Stimulated activated CD4-positive, alpha-beta T cell treated with anti-CD3 and anti-CD28 coated beads, Interleukin-12 subunit alpha, Interleukin-12 subunit beta, amount 100 ng/mL, for 4 hours (primary cell): ENCODE measurements at regions not wholly inside any gene's neighbourhood (a gene's known extent, or its start where the extent isn't known, plus 50 kb on each side); places are given as distances from the start of the nearest gene placed in this dataset.
"Not testable (repeated sequence)": the region's sequence is repeated elsewhere in the genome, so short reads cannot be mapped to it uniquely, and the experiment has no call there.

ENCODE experiments used
- DNase-seq: peaks from one replicate; pipeline ENCODE4 v3.0.0-alpha.2; 2020

DNA sequence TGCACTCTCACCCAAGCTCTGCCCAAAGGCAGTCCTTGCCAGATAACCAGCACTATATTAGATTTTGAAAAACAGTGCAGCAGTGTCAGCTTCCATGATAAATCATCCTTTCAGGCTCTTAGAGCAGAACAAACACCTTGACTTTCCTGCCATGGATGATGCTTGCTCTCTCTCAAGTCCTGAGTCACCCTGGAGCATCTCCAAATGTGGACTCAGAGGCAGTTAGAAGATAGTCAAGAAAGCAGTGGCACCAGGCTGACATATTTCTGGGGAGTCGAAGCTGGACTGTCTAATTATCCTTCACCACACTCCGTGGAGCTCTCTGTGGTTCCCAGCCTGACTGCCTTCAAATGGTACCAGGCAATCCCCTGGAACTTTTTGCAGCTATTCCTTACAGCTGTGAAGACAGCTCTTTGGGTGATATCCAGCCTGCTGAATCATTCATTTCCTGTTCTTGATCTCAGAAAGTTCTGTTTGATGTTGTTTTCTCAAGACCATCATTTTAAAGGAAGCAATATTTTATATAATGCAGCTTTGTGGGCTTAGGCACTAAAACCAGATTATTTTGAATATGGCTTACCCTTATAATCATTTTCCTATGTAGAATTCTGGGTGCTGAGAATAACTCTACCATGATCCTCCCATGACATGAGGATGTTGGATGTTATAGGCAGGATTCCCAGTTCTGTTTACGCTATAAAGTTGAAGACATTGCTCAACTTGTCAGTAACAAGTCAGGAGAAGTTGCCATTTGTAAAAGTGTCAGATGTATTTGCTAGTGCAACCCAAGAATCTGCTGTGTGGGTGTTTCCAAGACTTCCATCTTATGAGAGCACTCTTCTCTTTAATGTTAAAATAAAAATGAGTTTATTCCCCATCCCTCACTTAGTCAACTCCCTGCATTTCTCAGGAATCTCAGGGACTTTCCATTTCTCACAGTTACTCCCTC, 233.8 kb downstream of the C7orf25 start:
- no peak for DNase-seq

DNA sequence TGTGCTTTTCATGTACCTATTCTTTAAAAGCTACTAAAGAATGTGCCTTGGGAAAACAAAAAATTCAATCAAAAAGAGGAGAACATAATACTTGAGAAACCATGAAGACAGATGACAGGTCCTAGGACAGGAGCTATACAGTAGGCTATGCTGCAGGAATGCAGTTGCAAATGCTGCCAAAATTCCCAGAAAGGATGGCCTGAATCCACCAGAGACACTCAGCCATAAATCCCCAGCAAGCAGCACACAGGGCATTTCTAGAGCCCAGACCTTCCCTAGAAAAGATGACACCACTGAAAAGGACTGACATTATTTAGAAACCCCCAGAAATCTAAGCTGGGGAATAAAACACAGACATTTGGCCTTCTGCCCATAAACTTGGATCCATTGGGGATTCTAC, 237.3 kb downstream of the C7orf25 start:
- no peak for DNase-seq

DNA sequence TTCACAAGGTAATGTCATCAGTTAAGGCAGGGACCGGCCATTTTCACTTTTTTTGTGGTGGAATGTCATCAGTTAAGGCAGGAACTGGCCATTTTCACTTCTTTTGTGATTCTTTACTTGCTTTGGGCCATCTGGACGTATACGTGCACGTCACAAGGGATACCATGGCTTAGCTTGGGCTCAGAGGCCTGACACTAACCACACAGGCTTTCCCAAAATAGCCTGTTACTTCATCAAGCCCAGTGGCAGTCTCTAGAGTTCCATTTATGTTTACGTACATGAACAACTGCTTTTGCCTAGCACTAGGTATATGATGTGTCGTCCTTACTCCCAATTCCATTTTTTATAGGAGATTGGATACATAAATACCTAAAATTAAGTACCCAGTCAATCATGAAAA, 237.9 kb downstream of the C7orf25 start:
- no peak for DNase-seq

DNA sequence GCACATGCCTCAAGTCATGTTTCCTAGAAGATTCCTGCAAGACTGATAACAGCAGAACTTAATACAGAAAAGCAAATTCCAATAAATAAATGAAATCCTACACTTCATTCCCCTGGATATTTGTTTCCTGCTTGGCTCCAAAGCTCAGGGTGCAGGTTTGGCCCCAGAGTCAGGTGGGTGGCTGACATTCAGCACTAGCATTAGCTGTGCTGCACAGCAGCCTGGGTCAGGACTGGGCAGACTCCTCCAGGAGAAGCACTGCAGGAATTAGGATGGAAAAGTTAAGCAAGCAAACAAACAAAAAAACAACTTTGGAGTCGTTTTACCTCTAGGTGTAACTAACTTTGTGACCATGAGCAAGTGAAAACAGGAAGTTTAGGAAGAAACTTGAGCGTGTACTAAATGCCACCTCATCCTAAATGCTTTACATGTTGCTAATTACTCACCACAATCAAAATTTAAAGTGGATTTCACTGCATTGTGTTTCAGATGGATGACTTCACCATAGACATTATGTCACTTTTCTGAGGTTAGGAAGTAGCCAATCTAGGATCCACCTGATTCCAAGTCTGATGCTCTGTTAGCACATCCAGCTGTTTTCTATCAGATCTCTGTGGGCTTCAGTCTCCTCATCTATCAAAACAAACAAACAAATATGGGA, 239.4 kb downstream of the C7orf25 start:
- DNase-seq = no peak

DNA sequence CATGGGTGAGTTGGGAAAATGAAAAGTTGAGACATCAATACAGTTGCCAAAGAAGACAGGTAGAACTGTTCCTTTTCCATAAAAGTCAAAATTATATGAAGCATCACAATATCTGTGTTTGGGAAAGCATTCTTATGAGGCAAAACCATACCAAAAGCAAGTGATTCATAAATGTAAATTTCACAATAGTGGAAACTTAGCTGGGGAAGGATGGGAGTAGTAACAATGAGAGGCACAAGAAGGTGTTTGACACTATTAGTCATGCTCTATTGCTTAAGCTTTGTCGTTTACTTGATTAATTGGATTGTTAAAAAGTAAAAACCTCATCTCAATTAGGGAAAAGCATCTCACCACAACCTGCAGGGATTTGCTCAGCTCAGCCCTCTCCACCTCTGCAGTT, 240.2 kb downstream of the C7orf25 start:
- no peak for DNase-seq

DNA sequence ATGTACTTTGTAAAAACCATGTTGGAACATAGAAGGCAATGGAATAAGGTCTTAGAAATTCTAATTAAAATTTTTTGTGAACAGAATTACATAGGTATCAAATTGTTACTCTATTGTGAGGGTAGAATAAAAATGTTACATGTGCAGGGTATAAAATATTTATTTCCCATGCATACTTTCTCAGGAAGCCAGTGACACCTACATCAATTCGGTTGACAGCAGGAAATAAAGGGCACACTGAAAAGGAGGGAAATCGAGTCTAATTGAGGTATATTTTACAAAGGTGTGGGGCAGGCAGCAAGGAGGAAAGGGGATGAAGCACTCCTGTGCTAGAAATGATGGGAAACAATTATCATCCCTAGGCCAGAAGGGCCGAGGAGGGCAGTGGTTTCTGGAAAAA, 244.9 kb downstream of the C7orf25 start:
- DNase-seq = no peak

DNA sequence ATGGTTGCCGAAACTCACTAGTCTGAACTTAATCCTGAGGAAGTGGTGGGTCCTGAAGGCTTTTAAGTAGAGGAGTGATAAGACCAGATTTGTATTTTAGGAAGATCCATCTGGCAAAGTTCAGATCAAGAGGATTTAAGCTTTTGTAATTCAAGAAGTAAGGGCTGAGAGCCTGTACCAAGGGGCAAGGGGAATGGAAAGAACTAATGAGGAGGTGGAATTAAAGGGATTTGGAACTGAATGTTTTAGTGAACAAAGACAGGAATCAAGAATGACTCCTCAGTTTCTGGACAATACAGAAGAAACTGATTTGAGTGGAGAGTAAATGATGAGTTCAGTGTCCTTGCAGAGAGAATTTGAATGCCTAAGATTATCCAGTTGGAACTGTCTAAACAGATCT, 249.0 kb downstream of the C7orf25 start:
- no peak for DNase-seq

DNA sequence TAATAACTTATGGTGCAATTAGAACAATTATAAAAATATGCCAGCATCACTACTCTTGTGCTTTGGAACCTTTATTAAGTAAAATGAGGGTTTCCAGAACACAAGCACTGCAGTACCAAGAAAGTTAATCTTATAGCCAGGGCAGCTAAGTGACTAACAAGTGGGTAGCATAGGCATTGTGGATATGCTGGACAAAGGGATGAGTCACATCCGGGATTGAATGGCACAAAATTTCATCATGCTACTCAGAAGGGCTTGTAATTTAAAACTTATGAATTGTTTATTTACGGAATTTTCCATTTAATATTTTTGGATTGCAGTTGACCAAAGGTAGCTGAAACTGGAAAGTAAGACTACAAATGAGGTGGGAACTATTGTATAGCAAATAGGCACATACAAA, 250.6 kb downstream of the C7orf25 start:
- DNase-seq = no peak

DNA sequence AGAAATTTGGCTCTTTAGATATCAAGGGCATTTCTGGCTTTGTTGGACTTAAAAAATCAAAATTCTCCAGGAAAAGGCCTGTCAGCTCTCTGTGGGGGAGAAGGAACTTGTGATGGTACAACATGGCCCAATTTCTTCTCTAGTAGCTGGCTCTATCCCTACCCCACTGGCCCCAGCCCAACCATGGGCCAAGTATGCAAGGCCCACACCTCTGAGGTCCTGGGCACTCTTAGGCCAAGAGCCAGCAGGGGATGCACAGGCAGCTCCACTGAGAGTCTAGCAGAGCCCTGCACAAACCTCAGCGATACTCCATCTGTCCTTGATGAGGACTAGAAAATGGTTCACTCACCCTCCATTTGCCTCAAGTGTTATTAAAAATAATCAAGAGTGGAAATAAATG, 261.2 kb downstream of the C7orf25 start:
- no peak for DNase-seq

DNA sequence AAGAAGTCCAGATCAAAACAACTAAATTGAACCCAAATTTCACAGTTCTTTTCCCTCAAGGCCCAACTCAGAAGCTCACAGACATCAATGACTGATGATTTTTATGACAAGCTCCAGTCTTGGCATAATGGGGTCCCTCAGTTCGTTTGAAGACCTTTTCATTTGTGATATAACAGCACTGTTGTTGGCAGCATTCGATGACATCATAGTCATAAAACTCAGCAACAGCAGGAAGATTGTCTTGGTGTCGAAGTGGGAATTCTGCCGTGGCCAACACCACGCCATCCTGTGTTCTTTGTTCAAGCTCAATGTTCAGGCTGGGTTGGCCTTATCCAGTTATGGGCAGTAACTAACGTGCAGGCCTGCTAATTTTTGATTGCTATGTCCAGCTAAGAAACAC, 261.7 kb downstream of the C7orf25 start:
- DNase-seq = no peak

DNA sequence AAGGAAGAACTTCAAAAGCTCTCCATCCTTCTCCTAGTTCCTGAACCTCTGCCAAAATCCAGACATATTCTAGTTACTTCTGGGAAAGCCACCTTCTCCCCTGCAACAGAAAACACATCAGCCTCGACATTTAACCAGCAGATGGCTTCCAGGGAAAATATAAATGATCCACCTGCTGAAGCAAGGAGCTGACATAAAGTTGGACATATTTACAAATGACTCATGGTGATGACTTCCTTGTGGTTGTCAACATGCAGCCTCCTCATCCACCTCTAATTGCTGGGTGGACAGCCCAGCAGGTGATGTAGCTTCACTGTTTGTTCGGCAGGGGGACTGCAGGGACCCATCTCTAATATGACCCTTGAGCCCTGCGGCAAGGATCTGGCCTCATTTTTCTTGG, 266.0 kb downstream of the C7orf25 start:
- no peak for DNase-seq

DNA sequence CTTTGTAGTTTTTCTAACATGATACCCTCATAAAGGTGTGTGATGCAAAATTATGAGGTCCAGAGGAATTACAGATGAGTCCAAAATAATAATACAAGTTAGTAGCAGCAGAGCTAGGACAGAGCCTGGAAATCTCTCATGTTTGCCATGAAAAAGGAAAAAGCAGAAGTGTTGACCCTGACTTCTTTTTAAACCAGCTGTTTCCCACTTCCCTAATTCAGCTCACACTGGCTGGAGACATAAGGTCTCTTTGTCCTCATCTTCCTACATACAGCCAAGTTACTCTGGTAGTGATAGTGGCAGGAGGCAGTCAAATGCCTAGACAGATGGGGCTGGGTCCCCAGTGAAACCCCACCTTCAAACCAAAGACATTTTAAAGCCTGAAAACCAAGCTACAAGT, 269.2 kb downstream of the C7orf25 start:
- no peak for DNase-seq

DNA sequence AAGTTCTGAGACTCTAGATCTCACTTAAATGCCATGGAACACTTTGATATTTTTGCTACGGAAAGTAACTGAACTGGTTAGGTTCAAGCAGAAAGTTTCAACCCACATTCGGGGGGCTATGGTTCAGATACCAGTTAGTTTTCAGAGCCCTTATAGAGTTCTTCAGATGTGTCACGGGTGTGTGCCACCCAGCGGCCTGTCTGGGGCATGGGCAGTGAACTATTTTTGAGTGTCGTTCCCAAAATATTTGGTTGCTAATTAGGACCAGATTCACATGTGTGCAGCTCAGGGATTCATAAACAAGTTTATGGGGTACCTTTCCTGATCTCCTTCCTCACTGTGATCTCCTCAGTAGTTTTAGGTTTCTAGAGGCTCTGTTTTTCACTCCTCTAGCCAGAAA, 271.9 kb downstream of the C7orf25 start:
- DNase-seq = no peak

DNA sequence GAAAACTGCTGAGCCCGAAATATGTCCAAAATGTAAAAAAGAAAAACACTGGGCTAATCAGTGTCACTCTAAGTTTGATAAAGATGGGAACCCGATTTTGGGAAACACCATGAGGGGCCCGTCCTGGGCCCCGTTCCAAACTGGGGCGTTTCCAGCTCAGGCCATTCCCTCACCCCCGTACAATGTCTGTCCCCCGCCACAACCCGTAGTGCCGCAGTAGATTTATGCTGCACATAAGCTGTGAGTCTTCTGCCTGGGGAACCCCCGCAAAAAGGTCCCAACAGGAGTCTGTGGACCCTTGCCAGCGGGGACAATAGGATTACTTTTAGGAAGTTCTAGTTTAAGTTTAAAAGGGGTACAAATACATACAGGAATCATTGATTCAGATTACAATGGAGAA, 275.5 kb downstream of the C7orf25 start:
- not testable (repeated sequence) for DNase-seq

DNA sequence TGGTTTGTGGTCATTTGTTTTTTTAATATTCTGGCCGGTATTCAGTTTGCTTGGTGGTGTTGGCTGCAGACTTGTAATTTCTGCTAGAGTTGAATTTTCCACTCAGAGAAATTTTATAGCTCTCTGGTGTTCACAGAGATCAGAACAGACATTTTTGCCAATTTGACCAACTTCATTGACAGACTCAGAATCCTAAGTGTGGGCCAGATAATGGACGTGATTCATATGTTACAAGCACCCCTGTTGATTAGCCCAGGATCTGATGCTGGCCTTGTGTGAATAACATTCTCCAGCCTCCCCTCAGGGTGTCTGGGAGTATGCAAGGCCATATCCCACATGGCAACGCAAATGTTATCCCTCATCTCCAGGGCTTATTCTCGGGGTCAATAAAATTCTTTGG, 283.8 kb downstream of the C7orf25 start:
- DNase-seq = no peak

DNA sequence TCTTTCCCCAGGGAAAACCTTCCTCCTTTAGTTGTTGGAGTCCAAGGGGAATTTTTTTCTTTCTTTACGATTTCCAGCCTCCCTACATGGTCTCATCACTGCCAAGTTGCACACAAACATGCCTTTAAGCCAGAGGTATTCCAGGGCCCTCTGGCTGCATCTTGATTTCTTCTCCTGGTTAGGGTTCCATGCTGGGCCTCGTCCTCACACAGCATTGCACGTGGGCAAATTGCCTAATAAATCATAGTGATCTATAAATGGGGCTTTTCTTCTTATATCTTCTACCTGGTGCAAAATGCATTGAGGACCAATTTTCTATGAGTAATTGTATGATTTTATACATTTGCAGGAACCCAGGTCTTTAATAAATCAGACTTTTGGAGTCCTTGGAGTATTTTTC, 284.2 kb downstream of the C7orf25 start:
- DNase-seq = no peak

DNA sequence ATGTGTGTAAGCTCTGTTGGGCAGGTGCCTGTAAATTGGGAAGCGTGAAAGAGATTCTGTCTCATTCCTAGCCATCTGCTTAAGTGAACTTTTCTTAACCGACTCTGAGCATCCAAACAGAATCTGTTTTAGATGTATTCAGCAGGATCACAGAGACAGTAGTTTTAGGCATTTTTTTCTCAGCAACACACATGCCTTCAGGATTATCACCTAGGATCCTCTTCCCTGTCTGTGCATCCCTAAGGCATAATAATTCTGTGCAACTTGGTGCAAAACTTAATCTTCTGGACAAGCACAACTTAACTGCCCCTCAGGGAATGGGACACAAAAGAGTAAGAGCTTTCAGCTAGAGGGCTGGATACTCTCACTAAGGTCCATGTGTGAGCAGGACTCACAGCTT, 284.8 kb downstream of the C7orf25 start:
- no peak for DNase-seq

DNA sequence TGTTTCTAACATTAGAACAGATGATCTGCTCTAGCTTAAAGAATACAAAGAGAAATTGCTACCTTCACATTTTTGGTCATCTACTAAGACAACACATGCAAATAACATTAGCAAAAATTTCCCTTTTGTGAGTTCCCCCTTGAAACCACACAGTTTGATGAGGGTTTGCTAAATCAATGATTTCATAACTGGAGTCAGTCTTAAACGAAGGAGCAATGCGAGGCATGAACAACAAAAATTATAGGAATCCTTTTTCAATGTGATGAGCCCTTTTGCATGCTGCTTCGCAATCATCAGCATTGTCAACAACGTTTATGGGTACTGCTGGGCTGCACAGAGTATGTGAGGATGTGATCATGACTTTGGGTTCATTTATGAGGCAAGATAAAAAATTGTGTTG, 286.4 kb downstream of the C7orf25 start:
- DNase-seq = no peak

DNA sequence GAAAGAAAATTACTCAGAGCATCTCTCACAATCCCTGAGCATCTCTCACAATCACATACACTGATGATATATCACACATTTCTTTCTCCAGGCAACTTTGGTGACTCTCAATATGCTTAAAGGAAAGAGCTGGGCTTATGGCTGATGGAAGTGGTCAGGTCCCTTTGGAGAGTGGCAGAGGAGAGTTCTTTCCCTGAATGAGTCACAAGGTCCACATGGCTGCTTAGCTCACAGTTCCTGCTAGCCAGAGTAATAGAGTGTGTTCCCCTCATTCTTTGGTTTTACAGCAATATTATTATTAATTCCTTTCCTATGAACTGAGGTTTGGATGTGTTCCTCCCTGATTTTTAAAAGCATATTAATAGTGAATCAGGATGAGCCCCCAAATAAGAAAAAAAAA, 287.4 kb downstream of the C7orf25 start:
- DNase-seq = no peak

DNA sequence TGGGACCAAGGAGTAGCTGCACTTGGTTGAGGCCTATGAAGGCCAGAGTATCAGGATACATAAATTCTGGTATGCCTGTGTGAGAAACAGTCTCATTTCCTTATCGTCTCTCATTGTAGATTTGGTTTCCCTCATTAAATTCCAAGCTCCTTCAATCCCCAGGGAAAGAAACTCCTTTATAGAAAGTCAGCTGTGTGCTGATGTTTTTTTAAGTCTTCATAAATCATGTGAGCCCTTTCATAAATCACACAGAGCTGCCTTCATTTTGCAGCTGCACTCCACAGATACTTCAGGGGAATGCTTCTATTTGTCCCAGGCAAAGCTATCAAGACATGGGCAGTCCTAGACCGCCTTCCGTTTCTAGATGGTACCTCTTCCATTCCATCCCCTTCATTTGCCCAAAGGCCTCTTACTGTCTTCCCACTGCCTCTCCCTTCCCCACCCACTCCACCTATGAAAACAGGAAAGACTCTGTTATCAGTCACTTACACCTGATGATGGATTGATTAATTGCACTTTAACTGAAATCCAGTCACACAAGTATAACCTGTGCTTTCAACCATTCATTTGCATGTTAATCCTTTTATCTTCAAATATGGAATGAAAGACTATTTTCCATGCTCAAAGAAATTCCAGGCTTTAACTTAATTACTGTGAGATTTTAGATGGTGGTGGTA, 290.2 kb downstream of the C7orf25 start:
- no peak for DNase-seq

DNA sequence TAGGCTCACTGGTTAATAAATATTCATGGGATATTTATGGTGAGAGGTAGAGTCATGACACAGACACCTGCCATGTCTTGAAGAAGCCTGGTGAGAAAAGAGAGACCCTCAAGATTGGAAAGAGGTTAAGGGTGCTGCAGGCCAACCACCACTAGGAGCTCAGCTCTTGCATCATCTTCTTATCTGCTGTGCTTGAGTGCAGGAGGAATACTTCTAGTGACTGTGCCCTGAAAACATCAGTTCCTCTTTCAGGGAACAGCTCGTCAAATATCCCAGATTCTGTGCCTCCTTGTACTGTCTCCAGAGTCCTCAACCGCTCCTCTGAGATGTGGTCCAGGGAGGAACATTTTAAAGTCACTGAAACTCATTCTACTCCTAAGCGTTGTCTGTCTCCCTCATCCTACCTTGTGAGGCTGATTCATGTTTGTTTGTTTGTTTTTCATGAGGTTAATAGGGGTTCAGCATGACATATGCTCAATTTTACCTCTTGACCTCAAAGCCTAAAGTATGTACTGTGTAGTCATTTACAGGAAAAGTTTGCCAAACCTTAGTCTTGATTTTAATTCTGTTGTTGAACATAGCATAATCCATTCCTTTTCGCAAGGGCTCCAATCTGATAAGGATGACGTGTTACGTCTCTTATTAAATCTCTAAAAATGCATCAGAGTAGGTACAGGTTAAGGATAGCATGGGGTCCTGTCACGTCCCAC, 293.1 kb downstream of the C7orf25 start:
- no peak for DNase-seq

DNA sequence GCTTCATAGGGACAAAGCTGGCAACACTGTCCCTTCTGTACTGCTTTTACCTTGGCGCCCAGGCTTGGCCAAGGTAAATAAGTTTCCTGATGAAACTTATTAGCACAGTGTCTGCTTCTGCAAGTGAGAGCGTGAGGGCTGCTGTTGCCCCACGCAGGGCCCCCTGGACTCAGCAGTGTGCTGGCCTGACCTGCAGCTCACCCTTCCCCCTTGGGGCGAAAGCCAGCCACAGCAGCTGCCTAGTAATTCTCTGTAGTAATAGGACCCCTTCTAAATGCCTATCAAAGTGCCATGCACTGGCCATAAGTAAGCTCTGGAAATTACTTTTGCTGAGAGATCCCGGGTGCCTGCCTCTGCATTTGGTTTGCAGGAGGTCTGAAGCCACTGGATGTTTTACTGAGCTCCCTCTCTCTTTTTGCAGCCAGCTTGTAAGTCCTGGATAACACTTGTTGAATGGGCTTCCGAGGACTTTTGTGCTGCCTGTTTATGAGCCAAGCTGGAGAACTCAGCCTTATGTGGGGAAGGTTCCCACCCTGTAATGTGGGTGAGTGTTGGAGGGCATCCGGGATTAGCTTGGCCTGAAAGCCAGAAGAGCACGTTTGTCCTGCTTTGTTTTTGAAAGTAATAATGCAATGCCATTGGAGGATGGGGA, 293.9 kb downstream of the C7orf25 start:
- no peak for DNase-seq
